ENCODE measurements at regions not wholly inside any gene's neighbourhood (a gene's known extent, or its start where the extent isn't known, plus 50 kb on each side); places are given as distances from the start of the nearest gene placed in this dataset.

DNA sequence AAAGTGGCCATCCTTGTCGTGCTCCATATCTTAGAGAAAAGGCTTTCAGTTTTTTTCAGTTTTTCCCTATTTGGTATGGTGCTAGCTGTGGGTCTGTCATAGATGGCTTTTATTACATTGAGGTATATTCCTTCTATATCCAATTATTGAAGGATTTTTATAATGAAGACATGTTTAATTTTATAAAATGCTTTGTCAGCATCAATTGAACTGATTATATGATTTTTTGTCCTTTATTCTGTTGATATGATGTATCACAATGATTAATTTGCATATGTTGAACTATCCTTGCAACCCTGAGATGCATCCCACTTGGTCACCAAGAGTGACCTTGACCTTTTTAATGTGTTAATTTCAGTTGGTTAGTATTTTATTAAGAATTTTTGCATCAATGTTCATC, 55.1 kb upstream of the VGLL2 start:
- WGBS (ENCODE audit: extremely low coverage, insufficient read length, low lambda C conversion rate) = no CpG with 5 or more reads among the region's 1 CpG

More for the DNA sequence above, 55.1 kb upstream of the VGLL2 start:
- Histone ChIP-seq H3K14ac (ENCODE audit: insufficient read depth, low read length) (no peak overlapping the region), H4K20me1 (ENCODE audit: control insufficient read depth, insufficient read depth, insufficient read length) (no peaks in the 10 kb centered on the region), H2BK5ac (ENCODE audit: insufficient read length, low read length) (no peak overlapping the region), H2AK5ac (ENCODE audit: insufficient read length, low read length) (no peak overlapping the region), H3K79me2 (ENCODE audit: insufficient read depth, low read length) (no peaks in the 10 kb centered on the region), H3T11ph (ENCODE audit: low read length) (no peak overlapping the region), H2BK12ac (ENCODE audit: insufficient read length, low read depth, low read length) (no peak overlapping the region), H3K18ac (ENCODE audit: insufficient read length, low read depth, low read length) (no peak overlapping the region), H3K56ac (ENCODE audit: insufficient read length, low read depth, low read length) (no peak overlapping the region), H4K91ac (ENCODE audit: insufficient read length, low read depth, low read length) (no peak overlapping the region), H3K4me1 (ENCODE audit: insufficient read depth, low read length) (no peaks in the 10 kb centered on the region), H3K27me3 (ENCODE audit: insufficient read depth, low read length) (no peaks in the 10 kb centered on the region), H2BK15ac (ENCODE audit: low read depth, low read length) (no peak overlapping the region), H3K79me1 (ENCODE audit: insufficient read depth, low read depth, low read length, poor library complexity, severe bottlenecking) (no peaks in the 10 kb centered on the region), H3K4me2 (ENCODE audit: insufficient read depth, insufficient read length, low read length) (no peak overlapping the region), H2BK20ac (ENCODE audit: low read depth, low read length, poor library complexity, severe bottlenecking) (no peak overlapping the region), H4K8ac (replicated peaks; ENCODE audit: insufficient read length, low read depth, low read length) (no peak overlapping the region), H3K27ac (ENCODE audit: insufficient read length, low read depth, low read length) (no peak overlapping the region), H4K5ac (ENCODE audit: insufficient read length, low read depth, low read length) (no peak overlapping the region), H3K23me2 (ENCODE audit: insufficient read length, low read depth, low read length, poor library complexity, severe bottlenecking) (no peaks in the 10 kb centered on the region), H3K23ac (ENCODE audit: insufficient read length, low read depth, low read length) (no peak overlapping the region), H3K9me3 (ENCODE audit: control insufficient read depth, low read depth, low read length) (no peaks in the 10 kb centered on the region), H2BK120ac (ENCODE audit: low read depth, low read length, poor library complexity, severe bottlenecking) (no peak overlapping the region), H3K4ac (ENCODE audit: low read depth, low read length) (no peak overlapping the region), H3K9ac (ENCODE audit: extremely low read depth, insufficient read length, low read length) (no peak overlapping the region), H2AFZ (ENCODE audit: low read length) (no peak overlapping the region)
- TF ChIP-seq, protein P1, sequence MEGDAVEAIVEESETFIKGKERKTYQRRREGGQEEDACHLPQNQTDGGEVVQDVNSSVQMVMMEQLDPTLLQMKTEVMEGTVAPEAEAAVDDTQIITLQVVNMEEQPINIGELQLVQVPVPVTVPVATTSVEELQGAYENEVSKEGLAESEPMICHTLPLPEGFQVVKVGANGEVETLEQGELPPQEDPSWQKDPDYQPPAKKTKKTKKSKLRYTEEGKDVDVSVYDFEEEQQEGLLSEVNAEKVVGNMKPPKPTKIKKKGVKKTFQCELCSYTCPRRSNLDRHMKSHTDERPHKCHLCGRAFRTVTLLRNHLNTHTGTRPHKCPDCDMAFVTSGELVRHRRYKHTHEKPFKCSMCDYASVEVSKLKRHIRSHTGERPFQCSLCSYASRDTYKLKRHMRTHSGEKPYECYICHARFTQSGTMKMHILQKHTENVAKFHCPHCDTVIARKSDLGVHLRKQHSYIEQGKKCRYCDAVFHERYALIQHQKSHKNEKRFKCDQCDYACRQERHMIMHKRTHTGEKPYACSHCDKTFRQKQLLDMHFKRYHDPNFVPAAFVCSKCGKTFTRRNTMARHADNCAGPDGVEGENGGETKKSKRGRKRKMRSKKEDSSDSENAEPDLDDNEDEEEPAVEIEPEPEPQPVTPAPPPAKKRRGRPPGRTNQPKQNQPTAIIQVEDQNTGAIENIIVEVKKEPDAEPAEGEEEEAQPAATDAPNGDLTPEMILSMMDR (conservative IDR thresholded peaks at IDR 0.05) = no peak
- Mint-ChIP-seq H3K4me1 (peaks cover 2 to 3% of the 10 kb centered on the region in 2 experiments; a peak in 1 of 4 replicates), H3K36me3 (ENCODE audit: insufficient read depth in 1 of 3, low read depth in 3 of 3) (no peaks in the 10 kb centered on the region), H3K27ac (no peak overlapping the region), H3K4me3 (no peak overlapping the region), H3K27me3 (ENCODE audit: low read depth) (no peaks in the 10 kb centered on the region; the same call in none of the 2 replicates), H3K9me3 (peaks cover 0 to 16% of the 10 kb centered on the region in 2 experiments; a peak in 2 of 5 replicates)
- DNase-seq = no peak
